K562 (cell line): ENCODE measurements at regions not wholly inside any gene's neighbourhood (a gene's known extent, or its start where the extent isn't known, plus 50 kb on each side); places are given as distances from the start of the nearest gene placed in this dataset.

Source experiments
- ARNT ChIP-seq, 2 experiments: fragments of 450-650 bp; IDR thresholded peaks; 2 replicates each; pipeline ENCODE4 v1.6.1; 2016; ENCODE audit warnings: mild to moderate bottlenecking in 1 of 2
- BCL6 ChIP-seq: fragments of 250-450 bp; sonication (Bioruptor Pico); IDR thresholded peaks from 2 replicates; pipeline ENCODE4 v1.4.0; 2020
- CHD4 ChIP-seq: fragments of 200-600 bp; sonication (generic); IDR thresholded peaks from 3 replicates; pipeline ENCODE4 v1.6.1; 2012; ENCODE audit warnings: low read depth, mild to moderate bottlenecking, mixed read lengths, low read length, inconsistent platforms; ENCODE audit not compliant: insufficient read depth, insufficient replicate concordance, poor library complexity, severe bottlenecking
- CUX1 ChIP-seq: fragments of 200-800 bp; sonication (Bioruptor generic); IDR thresholded peaks from 2 replicates; pipeline ENCODE4 v1.6.1; 2016; ENCODE audit warnings: missing genetic modification characterization, missing compliant biosample characterization
- L3MBTL2 ChIP-seq: fragments of 450-650 bp; IDR thresholded peaks from 2 replicates; pipeline ENCODE4 v1.6.1; 2016; ENCODE audit warnings: mild to moderate bottlenecking, moderate library complexity
- TCF3 ChIP-seq: sonication (generic); formaldehyde crosslinking; IDR thresholded peaks from 2 replicates; pipeline ENCODE4 v1.4.0; 2020; ENCODE audit warnings: mild to moderate bottlenecking, missing genetic modification reagents
- TGIF2 ChIP-seq: sonication (generic); formaldehyde crosslinking; IDR thresholded peaks from 2 replicates; pipeline ENCODE4 v1.8.1; 2022; ENCODE audit warnings: mild to moderate bottlenecking, missing genetic modification reagents, moderate library complexity
- TRIM25 ChIP-seq: fragments of 450-650 bp; IDR thresholded peaks from 2 replicates; pipeline ENCODE4 v1.7.0; 2016; ENCODE audit warnings: borderline replicate concordance
- ZNF124 ChIP-seq: sonication (generic); formaldehyde crosslinking; IDR thresholded peaks from 2 replicates; pipeline ENCODE4 v1.8.1; 2022; ENCODE audit warnings: missing genetic modification reagents
- ZNF133 ChIP-seq: fragments of 250-450 bp; sonication (Bioruptor Pico); IDR thresholded peaks from 2 replicates; pipeline ENCODE4 v1.4.0; 2020; ENCODE audit warnings: mild to moderate bottlenecking
- ZNF23 ChIP-seq: fragments of 250-450 bp; sonication (Bioruptor Pico); IDR thresholded peaks from 2 replicates; pipeline ENCODE4 v1.4.0; 2020; ENCODE audit warnings: mild to moderate bottlenecking
- TF ChIP-seq, protein P1 (sequence below): sonication (generic); formaldehyde crosslinking; IDR thresholded peaks from 2 replicates; pipeline ENCODE4 v1.8.1; 2023; ENCODE audit warnings: mild to moderate bottlenecking, missing genetic modification reagents
- TF ChIP-seq, protein P2 (sequence below): IDR thresholded peaks from 2 replicates; pipeline ENCODE4 v1.6.1; 2011; ENCODE audit warnings: borderline replicate concordance, low read depth, mild to moderate bottlenecking, moderate library complexity, low read length; ENCODE audit not compliant: insufficient read depth, poor library complexity, severe bottlenecking

GRCh38 chr6:27091661-27092315, 155.7 kb upstream of the PRSS16 start (continued):
- TF ChIP-seq, protein P1, sequence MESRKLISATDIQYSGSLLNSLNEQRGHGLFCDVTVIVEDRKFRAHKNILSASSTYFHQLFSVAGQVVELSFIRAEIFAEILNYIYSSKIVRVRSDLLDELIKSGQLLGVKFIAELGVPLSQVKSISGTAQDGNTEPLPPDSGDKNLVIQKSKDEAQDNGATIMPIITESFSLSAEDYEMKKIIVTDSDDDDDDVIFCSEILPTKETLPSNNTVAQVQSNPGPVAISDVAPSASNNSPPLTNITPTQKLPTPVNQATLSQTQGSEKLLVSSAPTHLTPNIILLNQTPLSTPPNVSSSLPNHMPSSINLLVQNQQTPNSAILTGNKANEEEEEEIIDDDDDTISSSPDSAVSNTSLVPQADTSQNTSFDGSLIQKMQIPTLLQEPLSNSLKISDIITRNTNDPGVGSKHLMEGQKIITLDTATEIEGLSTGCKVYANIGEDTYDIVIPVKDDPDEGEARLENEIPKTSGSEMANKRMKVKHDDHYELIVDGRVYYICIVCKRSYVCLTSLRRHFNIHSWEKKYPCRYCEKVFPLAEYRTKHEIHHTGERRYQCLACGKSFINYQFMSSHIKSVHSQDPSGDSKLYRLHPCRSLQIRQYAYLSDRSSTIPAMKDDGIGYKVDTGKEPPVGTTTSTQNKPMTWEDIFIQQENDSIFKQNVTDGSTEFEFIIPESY (CRISPR knock-in tag), result peak; percentile 30; the same call in 1 of the 2 replicates
- TF ChIP-seq ARNT (IDR thresholded peaks at IDR 0.05), result peak; percentile 68 to 97; a peak in 3 of 4 replicates
- TF ChIP-seq CUX1, result no peak
- no peak for TF ChIP-seq ZNF124 (CRISPR knock-in tag)
- TF ChIP-seq, protein P2, sequence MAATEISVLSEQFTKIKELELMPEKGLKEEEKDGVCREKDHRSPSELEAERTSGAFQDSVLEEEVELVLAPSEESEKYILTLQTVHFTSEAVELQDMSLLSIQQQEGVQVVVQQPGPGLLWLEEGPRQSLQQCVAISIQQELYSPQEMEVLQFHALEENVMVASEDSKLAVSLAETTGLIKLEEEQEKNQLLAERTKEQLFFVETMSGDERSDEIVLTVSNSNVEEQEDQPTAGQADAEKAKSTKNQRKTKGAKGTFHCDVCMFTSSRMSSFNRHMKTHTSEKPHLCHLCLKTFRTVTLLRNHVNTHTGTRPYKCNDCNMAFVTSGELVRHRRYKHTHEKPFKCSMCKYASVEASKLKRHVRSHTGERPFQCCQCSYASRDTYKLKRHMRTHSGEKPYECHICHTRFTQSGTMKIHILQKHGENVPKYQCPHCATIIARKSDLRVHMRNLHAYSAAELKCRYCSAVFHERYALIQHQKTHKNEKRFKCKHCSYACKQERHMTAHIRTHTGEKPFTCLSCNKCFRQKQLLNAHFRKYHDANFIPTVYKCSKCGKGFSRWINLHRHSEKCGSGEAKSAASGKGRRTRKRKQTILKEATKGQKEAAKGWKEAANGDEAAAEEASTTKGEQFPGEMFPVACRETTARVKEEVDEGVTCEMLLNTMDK, result no peak
- TF ChIP-seq ZNF23 (CRISPR knock-in tag), result no peak
- peak; percentile 72; the same call in 1 of the 2 replicates for TF ChIP-seq L3MBTL2
- no peak for TF ChIP-seq TRIM25
- TF ChIP-seq TGIF2, result no peak
- TF ChIP-seq TCF3, result 0 out of 2 replicates have a peak, but pooled peaks have one; percentile 34
- no peak for TF ChIP-seq CHD4
- TF ChIP-seq BCL6 (CRISPR knock-in tag), result no peak
- TF ChIP-seq ZNF133 (CRISPR knock-in tag), result no peak
